ENCODE measurements at regions not wholly inside any gene's neighbourhood (a gene's known extent, or its start where the extent isn't known, plus 50 kb on each side); places are given as distances from the start of the nearest gene placed in this dataset.

DNA sequence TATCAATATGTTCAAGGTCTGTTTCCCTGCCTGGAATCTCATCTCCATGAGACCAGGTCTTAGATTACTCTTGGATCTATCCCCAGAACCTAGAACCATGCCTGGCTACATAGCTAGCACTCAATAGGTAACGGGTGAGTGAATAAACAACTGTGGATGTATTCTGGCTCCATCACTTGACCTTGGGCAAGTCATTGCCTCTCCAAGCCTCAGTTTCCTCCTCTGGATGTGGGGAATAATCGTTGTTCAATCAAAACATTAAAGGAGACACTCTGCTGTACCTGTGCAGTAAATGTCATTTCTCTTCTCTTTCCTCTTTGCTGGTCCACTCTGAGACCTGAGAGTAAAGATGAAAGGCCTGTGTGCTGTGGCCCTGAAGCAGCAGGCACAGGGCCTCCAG lies 121.5 kb upstream of the MYCN start:
- Histone ChIP-seq H3K4me3 (ENCODE audit: low read length) (no peak overlapping the region), H3K79me2 (replicated peaks; ENCODE audit: insufficient read depth, low read length) (no peaks in the 10 kb centered on the region), H3K9me3 (ENCODE audit: low read length) (no peaks in the 10 kb centered on the region), H4K20me1 (ENCODE audit: insufficient read depth) (no peaks in the 10 kb centered on the region), H3K9ac (ENCODE audit: low read length) (no peak overlapping the region), H3K27me3 (ENCODE audit: insufficient read depth, low read depth, low read length) (no peaks in the 10 kb centered on the region), H3K9me2 (ENCODE audit: insufficient read depth, low read length) (no peaks in the 10 kb centered on the region), H3K4me2 (ENCODE audit: low read length) (no peak overlapping the region), H3K36me3 (ENCODE audit: insufficient read depth, low read length) (no peaks in the 10 kb centered on the region), H3K27ac (ENCODE audit: low read length) (no peak overlapping the region), H3F3A (ENCODE audit: insufficient read depth, low read length, poor library complexity, severe bottlenecking) (no peaks in the 10 kb centered on the region), H2AFZ (ENCODE audit: low read depth, low read length) (no peak overlapping the region)
- TF ChIP-seq, protein P1, sequence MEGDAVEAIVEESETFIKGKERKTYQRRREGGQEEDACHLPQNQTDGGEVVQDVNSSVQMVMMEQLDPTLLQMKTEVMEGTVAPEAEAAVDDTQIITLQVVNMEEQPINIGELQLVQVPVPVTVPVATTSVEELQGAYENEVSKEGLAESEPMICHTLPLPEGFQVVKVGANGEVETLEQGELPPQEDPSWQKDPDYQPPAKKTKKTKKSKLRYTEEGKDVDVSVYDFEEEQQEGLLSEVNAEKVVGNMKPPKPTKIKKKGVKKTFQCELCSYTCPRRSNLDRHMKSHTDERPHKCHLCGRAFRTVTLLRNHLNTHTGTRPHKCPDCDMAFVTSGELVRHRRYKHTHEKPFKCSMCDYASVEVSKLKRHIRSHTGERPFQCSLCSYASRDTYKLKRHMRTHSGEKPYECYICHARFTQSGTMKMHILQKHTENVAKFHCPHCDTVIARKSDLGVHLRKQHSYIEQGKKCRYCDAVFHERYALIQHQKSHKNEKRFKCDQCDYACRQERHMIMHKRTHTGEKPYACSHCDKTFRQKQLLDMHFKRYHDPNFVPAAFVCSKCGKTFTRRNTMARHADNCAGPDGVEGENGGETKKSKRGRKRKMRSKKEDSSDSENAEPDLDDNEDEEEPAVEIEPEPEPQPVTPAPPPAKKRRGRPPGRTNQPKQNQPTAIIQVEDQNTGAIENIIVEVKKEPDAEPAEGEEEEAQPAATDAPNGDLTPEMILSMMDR (IDR thresholded peaks at IDR 0.05; ENCODE audit: poor library complexity, severe bottlenecking), result no peak
- TF ChIP-seq SMC3 (conservative IDR thresholded peaks at IDR 0.05; ENCODE audit: poor library complexity) (no peak), TAF1 (IDR thresholded peaks at IDR 0.05; ENCODE audit: low read depth) (no peak), EP300 (conservative IDR thresholded peaks at IDR 0.05; ENCODE audit: poor library complexity, severe bottlenecking) (no peak), POLR2AphosphoS5 (IDR thresholded peaks at IDR 0.05) (no peak), EZH2 (IDR thresholded peaks at IDR 0.05; ENCODE audit: borderline replicate concordance, insufficient read depth, low read length, poor library complexity, severe bottlenecking) (no peak), MXI1 (conservative IDR thresholded peaks at IDR 0.05; ENCODE audit: poor library complexity, severe bottlenecking) (no peak), RAD21 (conservative IDR thresholded peaks at IDR 0.05) (no peak)
- TF ChIP-seq, protein P2, sequence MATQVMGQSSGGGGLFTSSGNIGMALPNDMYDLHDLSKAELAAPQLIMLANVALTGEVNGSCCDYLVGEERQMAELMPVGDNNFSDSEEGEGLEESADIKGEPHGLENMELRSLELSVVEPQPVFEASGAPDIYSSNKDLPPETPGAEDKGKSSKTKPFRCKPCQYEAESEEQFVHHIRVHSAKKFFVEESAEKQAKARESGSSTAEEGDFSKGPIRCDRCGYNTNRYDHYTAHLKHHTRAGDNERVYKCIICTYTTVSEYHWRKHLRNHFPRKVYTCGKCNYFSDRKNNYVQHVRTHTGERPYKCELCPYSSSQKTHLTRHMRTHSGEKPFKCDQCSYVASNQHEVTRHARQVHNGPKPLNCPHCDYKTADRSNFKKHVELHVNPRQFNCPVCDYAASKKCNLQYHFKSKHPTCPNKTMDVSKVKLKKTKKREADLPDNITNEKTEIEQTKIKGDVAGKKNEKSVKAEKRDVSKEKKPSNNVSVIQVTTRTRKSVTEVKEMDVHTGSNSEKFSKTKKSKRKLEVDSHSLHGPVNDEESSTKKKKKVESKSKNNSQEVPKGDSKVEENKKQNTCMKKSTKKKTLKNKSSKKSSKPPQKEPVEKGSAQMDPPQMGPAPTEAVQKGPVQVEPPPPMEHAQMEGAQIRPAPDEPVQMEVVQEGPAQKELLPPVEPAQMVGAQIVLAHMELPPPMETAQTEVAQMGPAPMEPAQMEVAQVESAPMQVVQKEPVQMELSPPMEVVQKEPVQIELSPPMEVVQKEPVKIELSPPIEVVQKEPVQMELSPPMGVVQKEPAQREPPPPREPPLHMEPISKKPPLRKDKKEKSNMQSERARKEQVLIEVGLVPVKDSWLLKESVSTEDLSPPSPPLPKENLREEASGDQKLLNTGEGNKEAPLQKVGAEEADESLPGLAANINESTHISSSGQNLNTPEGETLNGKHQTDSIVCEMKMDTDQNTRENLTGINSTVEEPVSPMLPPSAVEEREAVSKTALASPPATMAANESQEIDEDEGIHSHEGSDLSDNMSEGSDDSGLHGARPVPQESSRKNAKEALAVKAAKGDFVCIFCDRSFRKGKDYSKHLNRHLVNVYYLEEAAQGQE (IDR thresholded peaks at IDR 0.05; ENCODE audit: borderline replicate concordance), result no peak

DNA sequence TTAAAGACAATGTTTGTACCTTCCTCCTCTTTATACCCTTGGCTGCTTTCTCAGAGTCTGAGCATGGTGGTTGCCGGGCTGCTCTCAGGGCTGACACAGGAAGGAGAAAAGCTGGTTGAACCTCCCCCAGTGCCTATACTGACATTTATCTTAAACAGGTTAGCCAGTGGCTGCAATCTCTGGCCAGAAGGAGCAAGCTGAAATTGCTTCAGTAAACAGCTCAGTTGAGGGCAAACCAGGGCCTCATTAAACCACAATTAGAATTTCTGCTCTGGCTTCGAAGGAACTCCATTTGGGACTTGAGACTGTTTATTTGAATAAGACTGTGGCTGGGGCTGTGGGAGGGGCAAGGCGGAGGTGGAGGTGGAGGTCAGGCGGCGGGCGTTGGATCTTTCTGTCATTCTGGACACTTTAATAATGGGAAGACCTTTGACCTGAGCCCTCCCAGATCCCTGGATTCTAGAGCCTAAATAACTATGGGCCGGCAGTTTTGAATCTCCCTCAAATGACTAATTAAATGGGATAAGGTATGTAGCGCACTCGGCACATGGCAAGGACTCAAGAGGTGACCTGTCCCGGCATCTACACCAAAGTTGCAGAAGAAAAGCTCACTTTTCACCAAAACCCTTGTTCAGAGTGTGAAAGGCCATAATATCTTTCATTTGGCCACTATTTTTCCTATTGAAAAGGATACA lies 120.6 kb upstream of the MYCN start:
- no peak overlapping the region for H3K9ac ChIP-seq (ENCODE audit: low read length)
- H3K27ac ChIP-seq (ENCODE audit: low read length), result no peak overlapping the region
- H3K79me2 ChIP-seq (replicated peaks; ENCODE audit: insufficient read depth, low read length), result no peaks in the 10 kb centered on the region
- no peak overlapping the region for H3K4me2 ChIP-seq (ENCODE audit: low read length)
- no peaks in the 10 kb centered on the region for H4K20me1 ChIP-seq (ENCODE audit: insufficient read depth)
- H2AFZ ChIP-seq (ENCODE audit: low read depth, low read length), result no peak overlapping the region
- no peak overlapping the region for H3K4me3 ChIP-seq (ENCODE audit: low read length)
- TF ChIP-seq POLR2AphosphoS5 (IDR thresholded peaks at IDR 0.05) (no peak), TAF1 (IDR thresholded peaks at IDR 0.05; ENCODE audit: low read depth) (no peak), MXI1 (conservative IDR thresholded peaks at IDR 0.05; ENCODE audit: poor library complexity, severe bottlenecking) (no peak), SMC3 (conservative IDR thresholded peaks at IDR 0.05; ENCODE audit: poor library complexity) (no peak), EZH2 (IDR thresholded peaks at IDR 0.05; ENCODE audit: borderline replicate concordance, insufficient read depth, low read length, poor library complexity, severe bottlenecking) (no peak), EP300 (conservative IDR thresholded peaks at IDR 0.05; ENCODE audit: poor library complexity, severe bottlenecking) (no peak), RAD21 (conservative IDR thresholded peaks at IDR 0.05) (no peak)
- TF ChIP-seq, protein P1 (IDR thresholded peaks at IDR 0.05; ENCODE audit: poor library complexity, severe bottlenecking), result no peak
- TF ChIP-seq, protein P2 (IDR thresholded peaks at IDR 0.05; ENCODE audit: borderline replicate concordance), result no peak
- no peaks in the 10 kb centered on the region for H3K27me3 ChIP-seq (ENCODE audit: insufficient read depth, low read depth, low read length)
- no peaks in the 10 kb centered on the region for H3F3A ChIP-seq (ENCODE audit: insufficient read depth, low read length, poor library complexity, severe bottlenecking)
- H3K9me3 ChIP-seq (ENCODE audit: low read length), result no peaks in the 10 kb centered on the region
- H3K9me2 ChIP-seq (ENCODE audit: insufficient read depth, low read length), result no peaks in the 10 kb centered on the region
- no peaks in the 10 kb centered on the region for H3K36me3 ChIP-seq (ENCODE audit: insufficient read depth, low read length)
